ENCODE measurements at regions not wholly inside any gene's neighbourhood (a gene's known extent, or its start where the extent isn't known, plus 50 kb on each side); places are given as distances from the start of the nearest gene placed in this dataset.

DNA sequence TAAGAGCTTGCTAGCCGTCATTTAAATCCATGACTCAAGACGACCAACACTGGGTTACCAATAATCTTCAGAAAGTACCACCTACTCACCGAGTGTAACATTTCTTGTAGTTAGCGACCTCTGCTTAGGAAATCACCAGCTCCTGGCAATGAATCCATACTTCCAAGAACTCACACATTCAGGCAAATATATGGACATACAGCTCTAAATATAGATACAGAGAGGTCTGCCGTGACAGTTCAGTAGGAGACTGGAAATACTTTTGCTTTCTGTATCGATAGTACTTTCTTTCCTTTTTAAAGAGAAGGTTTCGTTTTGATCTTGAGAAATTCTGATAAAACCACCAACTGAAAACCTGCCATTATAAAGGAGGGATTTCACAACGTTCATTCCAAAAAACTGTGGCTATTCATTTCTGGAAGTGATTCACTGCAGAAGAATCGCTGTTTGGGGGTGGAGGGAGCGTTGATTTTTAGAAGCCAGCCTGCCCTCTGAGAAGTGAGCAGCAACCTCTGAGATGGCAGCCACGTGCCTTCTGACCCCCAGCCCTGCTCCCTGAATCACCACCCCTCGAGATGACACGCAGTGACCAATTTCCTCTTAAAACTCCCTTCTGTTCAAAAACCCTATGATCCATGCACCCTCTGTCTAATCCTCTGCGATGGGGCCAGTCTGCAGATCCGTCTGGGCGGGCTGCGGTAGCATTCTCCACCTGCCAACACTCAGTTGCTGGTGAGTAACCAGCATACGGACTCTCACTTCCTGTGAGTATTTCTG is 179.0 kb upstream of the KLF14 start:
- DNase-seq: no peak

DNA sequence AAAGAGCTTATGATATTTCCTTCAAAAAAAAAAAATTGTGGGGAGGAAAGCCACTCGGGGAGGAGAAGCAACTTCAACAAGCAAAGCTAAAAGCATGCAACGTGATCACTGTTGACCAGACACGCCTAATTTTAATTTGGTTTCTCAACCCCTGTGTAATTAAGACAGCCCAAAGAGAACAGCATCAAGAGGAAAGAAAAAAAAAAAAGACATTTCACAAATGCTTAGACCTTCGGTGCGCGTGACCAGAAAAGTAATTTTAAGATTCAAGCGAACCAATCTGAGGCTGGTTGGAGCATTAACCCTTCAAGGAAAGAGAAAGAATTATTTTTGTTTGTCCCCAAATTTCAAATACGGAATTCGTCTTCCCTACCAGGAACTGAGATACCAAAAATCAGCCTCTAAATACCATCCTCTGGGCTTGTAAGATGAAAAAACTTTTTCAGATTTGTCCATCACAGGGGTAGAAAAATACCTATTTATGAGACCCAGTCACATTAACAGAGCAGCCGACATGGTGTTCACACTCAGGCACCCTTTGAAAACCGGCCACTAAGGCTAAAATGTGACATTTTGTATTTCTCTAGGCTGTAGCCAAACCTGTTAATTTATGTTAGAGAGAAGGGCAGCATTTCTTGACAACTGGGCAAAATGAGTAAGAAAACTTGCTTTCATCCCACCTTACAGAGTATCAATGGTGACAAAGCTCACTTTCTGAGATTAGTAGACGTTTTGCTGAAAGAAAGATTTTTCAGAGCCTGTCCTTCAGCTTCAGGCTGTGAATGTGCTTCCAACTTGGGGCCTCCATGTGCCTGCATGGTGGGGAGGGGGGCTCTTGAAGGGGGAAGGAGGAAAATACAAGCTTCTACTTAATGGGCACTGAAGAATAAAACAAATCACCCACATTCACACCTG is 179.9 kb upstream of the KLF14 start:
- no peak for DNase-seq

DNA sequence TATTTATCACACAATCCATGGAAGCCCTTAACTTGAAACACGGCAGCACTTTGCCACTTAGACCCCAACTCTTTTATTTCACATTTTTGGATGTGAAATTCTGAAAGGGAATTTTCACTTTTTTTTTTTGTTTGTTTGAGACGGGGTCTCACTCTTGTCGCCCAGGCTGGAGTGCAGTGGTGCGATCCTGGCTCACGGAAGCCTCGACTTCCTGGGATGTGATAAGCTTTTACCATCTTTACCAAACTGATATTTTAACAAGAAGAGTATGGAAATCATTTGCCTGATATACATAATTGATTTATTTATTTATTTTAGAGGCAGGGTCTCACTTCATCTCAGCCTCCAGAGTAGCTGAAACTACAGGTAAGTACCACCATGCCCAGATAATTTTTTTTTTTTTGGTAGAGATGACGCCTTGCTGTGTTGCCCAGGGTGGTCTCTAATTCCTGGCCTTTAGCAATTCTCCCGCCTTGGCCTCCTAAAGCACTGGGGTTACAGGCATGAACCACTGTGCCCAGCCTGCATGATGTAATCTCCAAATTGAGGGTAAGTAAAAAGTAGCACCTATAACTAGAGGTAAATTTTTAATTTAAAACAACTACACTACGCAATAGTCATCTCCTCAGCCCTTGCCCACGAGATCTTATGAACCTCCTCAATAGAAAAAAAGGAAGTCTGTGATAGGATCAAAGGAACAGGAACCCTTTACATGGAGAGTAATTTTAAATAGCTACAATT is 180.7 kb upstream of the KLF14 start:
- DNase-seq: no peak

DNA sequence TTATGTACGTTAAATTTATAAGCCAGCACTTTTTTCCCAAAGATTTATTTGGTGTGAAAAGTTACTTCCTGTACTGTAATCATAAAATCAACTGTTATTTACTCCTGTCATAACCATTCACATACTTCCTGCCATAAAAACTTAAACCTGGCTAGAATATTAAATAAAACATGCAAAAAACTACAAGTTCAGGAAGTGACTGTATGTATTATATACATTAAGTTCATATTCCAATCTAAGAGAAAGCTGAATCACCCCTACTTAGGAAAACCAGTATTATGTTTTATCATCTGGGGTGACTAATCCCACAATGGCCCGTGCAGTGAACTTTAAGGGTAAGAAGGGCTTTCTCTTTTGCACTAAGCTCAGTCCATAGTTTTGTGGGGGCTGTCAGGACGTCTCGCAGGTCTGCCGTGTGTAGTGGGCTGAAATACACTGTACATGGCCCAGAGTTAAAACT is 183.7 kb upstream of the KLF14 start:
- no peak for DNase-seq

DNA sequence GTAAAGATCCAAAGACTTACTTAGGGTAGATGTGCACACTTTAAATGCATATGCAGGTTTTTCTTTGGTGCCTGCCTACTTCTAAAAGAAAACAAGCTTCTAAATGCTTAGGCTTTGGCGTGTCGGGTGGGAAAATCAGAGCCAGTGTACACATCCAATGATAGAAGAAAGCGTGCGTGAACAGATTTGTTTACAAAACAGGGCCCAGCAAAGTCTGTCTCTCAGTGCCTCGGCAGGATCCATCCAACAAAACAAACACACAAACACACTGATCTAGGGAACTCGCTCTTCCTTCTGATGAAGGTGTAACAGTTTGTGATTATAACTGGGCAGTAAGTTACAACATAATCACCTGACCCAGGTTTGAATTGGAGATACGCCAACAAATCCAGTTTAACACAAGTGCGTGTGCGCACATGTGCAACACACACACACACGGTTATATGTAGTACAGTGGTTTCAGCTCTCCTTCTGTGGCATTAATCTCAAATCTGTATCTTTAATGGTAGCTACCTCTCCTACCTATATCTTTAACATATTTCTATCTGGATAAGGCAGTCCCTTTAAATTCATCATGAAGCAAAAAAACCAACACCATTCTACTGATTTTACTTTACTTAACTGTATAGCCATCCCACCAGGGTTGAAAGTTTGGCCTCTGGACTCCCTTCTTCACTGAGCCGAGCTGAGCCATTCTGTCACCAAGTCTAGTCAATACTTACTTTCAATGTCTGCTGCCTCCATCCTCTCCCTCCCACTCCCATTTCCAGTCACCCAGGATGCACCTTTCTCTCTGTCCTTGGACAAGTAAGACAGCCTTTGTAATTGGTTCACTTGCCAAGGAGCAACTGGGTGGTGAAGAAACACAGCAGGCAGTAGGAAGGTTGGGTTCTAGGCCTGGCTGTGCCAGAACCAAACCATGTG is 184.4 kb upstream of the KLF14 start:
- no peak for DNase-seq

DNA sequence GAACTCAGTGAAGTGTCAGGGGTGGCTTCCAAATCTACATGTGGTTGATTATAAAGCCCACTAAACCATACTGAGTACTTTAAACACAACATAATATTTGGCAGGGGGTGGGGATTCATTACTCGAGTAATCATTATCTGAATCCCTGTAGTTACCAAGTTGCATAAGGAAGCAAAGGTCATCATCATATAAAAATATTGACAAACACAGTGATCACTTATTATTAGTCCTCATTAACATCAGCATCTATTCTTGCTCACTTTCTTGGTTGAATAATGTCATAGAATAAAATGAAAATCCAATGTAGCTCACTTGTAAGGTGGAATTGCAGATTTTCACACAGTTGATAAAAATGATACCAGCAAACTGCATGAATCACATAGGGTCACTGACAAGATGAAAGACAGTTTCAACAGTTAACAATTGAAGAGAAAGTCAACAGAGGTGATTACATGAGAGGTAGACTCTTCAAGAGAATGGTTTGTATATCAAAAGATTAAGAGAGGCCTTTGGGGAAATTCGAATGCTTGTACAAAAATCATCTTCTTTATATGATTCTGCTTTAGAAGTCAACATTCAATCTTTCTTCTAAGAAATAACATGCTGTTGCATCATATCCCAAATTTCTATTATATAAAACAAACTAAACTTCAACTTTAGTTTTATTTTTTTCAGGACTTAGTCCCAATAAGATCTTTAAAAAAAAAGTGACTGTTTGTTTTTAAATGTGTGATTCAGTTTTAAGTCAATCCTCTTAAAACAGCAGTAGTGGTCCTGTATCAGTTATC is 185.5 kb upstream of the KLF14 start:
- DNase-seq: no peak

DNA sequence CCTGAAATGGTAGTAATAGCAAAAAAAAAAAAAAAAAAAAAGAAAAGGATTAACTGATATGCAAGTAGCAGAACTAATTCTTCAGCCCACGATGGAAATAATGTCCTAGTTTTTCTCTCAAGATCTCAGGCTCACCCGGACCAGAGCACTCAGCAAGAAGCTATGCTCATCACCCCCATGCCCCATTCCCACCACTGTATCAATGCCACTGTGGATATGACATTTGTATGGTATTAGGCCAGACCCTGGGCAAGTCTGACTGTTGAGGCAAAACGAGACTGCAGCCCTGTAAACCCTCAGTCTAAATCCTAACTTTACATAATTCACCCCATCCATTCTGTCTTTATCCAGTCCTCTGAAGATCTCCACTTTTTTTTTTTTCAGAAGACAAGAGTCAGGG is 186.1 kb upstream of the KLF14 start:
- no peak for DNase-seq

DNA sequence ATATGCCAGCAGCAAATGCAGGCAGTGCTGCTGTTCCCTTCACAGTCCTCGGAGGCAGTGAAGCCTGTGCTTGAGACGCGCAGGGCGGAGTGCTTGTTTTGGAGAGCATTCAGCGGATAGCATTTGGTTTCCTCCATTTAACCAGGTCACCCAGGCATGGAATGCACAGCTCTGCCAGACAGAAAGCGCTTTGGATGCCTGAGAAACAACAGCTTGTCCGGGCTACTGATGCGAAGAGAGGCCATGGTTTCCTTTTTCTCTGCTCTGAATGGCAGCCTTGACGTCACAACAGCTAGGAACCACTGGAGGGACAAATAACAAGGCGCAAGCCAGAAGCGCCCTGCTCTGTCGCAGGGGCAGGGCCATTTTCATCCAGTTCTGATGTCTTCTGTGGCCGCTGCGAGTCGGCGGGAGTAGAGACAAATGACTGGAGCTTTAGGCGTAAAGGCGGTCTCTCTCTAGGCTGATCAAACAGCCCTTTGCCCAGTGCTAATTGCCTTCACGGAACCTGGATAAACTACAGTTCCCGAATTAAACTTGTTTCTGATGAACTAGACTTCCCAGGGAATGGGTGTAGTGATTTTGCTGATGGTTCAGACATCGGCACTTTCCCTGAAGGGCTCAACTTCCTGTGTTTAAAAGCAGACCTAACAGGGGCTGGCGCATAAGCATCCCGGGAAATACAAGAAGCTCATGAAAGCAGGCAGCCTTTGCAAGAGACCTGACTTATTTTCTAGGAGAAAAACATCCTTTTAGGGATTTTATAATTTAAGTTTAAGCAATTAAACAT is 187.6 kb upstream of the KLF14 start:
- DNase-seq: no peak

DNA sequence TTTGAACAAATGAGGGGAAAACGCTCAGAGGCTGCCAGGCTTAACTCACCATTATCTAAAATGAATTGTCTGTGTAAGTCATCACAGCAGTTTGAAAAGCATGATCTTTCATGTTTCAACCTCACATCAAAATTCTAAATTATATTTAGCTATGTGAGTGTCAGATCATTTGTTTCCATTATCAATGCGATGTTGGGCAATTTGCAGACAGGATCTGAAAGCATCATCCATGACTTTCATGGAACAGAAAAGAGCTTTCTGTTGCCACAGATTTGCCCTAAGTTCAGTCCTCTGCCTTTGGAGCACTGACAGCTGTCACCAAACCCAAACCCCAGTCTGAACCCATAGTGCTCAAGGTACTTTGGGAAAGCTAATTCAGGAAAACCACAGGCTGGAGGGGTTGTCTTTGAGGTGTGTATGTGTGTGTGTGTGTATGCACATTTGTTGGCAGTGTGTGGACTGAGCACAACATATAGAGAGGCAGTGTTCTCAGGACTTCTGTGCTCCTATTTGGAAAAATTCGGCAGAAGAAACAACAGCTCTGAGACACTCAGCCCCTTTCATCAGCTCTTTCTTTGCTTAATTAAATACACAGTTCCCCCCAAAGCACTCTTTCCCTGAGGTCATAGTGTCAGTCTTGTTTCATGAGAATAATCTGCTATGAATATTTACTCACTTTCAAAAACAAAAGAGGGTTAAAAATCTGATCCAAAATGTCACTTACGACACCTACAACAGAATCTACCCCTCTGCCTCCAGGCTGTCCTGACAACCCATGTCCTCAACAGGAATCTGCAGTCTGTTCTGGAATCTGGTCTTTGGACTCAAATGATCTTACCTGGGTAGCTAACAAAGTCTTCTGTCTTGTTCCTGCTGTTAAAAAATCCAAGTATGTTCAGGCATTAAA is 188.5 kb upstream of the KLF14 start:
- no peak for DNase-seq

DNA sequence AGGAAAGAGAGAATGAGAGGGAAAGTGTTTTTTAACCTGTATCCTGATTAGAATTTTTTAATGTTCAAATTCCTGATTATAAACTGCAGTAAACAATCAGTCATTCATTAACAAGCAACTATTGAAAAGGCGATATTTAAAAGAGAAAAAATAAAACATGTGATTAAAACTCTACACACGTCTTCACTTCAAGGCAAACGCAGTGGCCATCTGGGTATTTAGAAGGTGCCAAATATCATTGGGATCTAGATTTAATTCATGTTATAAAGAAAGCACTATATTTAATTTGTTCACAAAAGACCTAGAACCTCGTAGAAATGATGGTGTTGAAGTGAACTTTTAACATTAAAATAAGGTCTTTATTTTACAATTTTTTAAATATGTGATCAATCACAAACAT is 189.4 kb upstream of the KLF14 start:
- DNase-seq: no peak

DNA sequence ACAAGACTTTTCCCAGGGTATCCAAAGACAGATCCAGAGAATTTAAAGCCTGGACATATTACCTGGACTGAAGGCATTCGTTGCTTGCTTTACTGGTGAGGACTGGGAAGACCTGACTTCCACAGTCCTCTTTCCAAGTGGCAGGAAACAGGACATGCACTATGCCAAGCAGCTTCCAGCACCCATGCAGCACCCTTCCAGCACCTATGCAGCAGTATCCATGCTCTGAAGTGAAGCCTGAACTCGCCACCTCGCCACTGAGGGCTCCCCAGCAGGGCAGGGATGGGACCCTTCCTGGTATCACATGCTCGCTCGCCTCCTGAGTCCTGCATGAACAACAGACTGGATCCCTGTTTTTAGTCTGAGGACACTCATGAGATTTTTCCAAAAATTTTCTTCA is 189.9 kb upstream of the KLF14 start:
- DNase-seq: no peak

DNA sequence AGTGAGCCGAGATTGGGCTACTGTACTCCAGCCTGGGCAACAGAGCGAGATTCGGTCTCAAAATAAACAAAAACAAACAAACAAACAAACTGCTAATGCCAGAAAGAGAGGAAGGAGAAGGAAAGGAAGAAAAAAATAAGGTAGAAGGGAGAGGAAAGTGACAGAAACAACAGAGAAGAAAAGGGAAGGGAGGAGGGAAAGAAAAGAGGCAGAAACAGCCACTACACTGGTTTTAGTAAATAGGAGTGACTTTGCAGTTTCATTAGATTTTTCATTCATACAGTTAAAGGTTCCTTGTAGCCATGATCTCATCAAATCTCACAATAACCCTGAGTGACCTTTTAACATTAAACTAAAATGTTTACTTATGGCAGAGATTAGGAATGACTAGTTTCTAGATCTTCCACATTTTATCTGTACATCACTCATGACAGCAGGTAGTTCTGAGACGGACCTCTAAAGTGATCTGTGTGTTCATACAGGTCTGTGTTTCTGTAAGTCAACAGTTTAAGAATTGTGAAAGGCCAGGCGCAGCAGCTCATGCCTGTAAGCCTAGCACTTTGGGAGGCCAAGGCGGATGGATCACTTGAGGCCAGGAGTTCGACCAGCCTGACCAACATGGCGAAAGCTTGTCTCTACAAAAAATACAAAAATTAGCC is 191.3 kb upstream of the KLF14 start:
- no peak for DNase-seq

DNA sequence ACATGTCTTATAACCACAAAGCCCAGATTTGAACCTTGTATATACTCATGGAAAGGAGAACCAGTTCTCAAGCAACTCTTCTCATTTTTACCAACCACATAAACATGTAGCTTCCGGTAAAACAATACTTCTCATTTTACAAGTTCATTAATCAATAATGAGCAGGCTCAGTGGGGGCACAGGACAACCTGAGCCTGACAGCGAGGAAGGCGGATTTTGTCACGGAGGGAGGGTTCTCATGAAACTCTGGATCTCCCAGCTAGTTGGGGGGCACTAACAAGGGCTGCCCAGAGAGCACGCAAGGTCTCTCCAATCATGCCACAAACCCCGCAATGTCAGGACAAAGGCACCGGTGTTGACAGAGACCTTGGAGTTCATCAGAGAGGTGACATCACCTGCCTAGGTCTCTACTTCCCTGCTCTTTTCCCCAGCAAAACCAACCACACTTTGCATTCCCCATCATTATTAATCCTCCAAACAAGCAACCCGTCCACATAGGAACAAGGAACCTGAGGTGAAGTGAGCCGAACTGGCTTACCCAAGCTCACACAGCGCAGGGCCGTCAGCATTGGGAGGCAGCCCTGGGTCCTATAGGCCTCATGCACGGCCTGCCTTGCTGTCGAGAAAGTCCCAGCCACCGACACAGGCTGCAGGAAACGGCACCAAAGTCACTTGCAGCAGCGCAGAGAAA is 192.1 kb upstream of the KLF14 start:
- DNase-seq: no peak

DNA sequence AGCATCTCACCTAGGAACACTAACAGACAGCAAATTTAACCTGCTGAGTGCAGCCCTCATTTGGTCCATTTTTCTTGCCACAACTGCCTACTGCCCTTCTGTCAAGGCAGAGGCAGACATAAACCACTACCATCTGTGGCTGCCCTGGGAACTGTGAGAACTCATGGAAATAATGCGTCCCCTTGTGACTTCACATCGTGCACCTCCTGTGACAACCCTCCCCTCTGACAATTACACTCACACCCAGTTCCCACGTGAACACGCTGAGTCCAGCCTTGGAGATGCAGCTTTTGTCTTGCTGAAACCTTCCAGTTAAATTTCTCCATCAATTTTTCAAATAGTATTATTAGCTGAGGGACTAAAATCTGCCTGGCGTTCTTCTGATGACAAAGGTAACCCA is 193.1 kb upstream of the KLF14 start:
- DNase-seq: no peak

DNA sequence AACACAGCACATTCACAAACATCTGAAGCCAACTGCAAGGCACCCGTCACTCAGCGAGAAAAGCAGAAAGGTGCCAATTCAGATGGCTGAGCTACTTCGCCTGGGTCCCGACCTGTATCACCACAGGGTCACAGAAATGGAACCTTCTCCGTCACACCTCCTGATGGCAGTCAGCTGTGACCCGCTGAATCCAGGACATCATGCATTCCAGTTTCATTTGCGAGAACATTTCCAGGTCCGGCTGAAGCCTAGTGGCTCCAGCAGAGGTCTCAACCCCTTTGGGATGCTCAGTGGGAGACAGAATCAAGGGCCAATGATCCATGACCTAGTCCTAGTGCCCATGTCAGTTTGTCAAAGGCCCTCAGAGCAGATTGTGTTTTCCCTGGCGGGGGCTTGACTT is 193.6 kb upstream of the KLF14 start:
- DNase-seq: no peak

DNA sequence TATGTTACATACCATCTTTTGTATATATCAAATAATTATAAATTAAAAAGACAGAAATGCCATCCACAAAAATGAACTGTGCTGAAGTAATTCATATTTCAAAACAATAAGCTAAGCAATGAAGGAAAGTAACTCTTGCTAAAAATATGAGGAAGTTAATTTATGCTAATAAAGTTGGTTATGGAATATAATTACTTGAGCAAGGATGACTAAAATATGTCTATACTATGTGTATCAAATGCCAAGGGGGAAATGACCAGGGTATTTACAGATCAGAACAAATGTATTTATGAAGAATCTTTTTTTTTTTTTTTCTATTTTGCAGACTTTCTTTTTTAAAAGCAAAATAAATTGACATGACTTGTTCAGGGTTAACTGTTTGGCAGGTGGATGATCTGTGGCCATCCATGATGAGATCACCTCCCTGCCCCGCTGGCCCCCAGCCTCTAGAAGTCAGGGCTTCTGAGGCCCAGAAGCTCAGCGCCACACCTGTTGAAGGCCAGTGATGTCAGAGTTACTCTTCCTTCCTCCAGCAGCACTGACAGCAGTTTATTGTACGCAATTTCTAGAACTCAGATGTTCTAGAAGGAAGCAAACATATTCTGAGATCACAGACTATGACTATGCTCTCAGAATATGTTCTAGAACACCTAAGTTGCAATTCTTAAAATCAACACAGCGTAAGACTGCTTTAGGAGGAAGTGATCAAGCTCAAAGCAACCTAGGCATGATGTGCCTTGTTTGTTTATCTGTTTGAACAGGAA is 196.1 kb upstream of the KLF14 start:
- no peak for DNase-seq

DNA sequence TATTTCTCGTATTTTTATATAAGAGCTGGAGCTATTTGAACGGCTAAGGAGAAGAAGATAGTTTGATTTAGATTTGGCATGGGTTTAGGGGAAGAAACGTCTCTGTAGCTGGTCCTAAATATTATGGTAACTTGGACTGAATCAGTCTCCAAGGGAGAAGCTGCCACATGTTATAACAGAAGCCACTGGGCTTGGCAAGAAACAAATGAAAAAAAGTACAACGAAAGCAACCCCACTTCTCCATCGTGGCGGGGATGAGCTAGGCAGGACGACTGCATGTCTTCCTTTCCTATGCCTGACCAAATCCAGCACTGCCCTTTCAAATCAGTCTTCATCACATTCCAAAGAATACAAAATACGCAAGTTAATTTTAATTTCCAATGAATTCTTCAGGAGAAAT is 196.7 kb upstream of the KLF14 start:
- DNase-seq: no peak

DNA sequence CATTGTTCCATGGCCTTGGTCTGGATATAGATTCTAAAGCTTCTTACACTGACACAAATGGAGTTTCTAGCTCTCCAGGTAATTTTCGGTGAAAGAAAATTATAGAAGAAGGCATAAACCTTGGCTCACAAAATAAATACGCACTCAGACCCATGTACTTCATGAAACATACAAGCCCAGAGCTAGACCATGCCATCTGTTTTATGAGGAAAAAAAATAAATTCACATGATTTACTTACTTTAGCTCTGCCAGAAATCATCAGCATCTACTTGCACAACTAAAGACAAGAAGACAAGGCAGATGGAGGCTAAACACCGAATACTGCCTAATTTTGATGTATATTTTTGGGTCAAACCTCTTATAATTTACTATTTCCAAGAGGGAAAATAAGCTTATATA is 197.4 kb upstream of the KLF14 start:
- DNase-seq: no peak
